Cardiac muscle cell (in vitro differentiated cells and primary cell): ENCODE measurements at regions not wholly inside any gene's neighbourhood (a gene's known extent, or its start where the extent isn't known, plus 50 kb on each side); places are given as distances from the start of the nearest gene placed in this dataset.

Source experiments
- DNase-seq, 2 donors: peaks; one replicate each; pipeline versions ENCODE4 v3.0.0 to v3.0.0-alpha.2; 2010 to 2017; ENCODE audit warnings: low read depth in 1 of 2, low spot score in 1 of 2
- H3K27ac ChIP-seq: fragments of 200-600 bp; sonication (generic); 2 replicates; pipeline ENCODE4 v1.5.1; 2016
- H3K27me3 ChIP-seq: fragments of 200-600 bp; sonication (generic); 2 replicates; pipeline ENCODE4 v1.6.0; 2016; ENCODE audit warnings: control low read depth
- H3K36me3 ChIP-seq: fragments of 200-600 bp; sonication (generic); 2 replicates; pipeline ENCODE4 v1.5.1; 2016; ENCODE audit warnings: control low read depth
- H3K4me1 ChIP-seq: fragments of 200-600 bp; sonication (generic); 2 replicates; pipeline ENCODE4 v1.8.1; 2017; ENCODE audit warnings: low read depth, mild to moderate bottlenecking, mixed run types
- H3K4me3 ChIP-seq: fragments of 200-600 bp; sonication (generic); 2 replicates; pipeline ENCODE4 v1.5.1; 2016; ENCODE audit warnings: mild to moderate bottlenecking
- H3K9me3 ChIP-seq: fragments of 200-600 bp; sonication (generic); 2 replicates; pipeline ENCODE4 v1.5.1; 2017; ENCODE audit warnings: low read depth, mild to moderate bottlenecking, control low read depth
- TF ChIP-seq, protein P1 (sequence below): IDR thresholded peaks from 2 replicates; pipeline ENCODE4 v1.5.1; 2012; ENCODE audit warnings: low read depth, mild to moderate bottlenecking, low read length

- no peak for DNase-seq
- no peaks in the 10 kb centered on the region for H3K4me1 ChIP-seq
- no peaks in the 10 kb centered on the region for H3K9me3 ChIP-seq
- no peak overlapping the region for H3K4me3 ChIP-seq
- H3K27ac ChIP-seq, result no peak overlapping the region
- TF ChIP-seq, protein P1, sequence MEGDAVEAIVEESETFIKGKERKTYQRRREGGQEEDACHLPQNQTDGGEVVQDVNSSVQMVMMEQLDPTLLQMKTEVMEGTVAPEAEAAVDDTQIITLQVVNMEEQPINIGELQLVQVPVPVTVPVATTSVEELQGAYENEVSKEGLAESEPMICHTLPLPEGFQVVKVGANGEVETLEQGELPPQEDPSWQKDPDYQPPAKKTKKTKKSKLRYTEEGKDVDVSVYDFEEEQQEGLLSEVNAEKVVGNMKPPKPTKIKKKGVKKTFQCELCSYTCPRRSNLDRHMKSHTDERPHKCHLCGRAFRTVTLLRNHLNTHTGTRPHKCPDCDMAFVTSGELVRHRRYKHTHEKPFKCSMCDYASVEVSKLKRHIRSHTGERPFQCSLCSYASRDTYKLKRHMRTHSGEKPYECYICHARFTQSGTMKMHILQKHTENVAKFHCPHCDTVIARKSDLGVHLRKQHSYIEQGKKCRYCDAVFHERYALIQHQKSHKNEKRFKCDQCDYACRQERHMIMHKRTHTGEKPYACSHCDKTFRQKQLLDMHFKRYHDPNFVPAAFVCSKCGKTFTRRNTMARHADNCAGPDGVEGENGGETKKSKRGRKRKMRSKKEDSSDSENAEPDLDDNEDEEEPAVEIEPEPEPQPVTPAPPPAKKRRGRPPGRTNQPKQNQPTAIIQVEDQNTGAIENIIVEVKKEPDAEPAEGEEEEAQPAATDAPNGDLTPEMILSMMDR, result no peak
- H3K36me3 ChIP-seq, result no peaks in the 10 kb centered on the region
- no peaks in the 10 kb centered on the region for H3K27me3 ChIP-seq
These were observed 155.5 kb downstream of the BACH1 start for GRCh38 chr21:29454179-29454578.

- DNase-seq, result no peak
- Histone ChIP-seq H3K27me3 (no peaks in the 10 kb centered on the region), H3K4me1 (no peaks in the 10 kb centered on the region), H3K9me3 (no peaks in the 10 kb centered on the region), H3K4me3 (no peak overlapping the region), H3K27ac (no peak overlapping the region), H3K36me3 (no peaks in the 10 kb centered on the region)
- TF ChIP-seq, protein P1, result no peak
These were observed 163.8 kb downstream of the BACH1 start for GRCh38 chr21:29462479-29462878.

DNA sequence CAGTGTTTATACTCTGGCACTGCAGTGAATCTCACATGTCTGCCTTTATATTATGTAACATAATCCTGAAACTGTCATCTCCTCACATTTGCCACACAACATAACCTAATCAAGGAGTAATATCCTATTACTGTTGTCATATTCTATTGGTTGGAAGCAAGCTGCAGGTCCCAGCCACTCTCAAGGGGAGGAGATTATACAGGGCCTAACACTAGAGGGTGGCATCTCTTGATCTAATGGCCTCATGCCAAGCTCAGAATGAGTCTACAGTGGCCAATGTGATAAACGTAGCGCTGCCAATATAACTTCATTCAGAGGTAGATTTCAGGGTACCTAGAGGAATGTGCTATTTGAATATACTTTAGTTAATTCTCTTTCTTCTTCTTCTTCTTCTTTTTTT lies 166.8 kb downstream of the BACH1 start:
- TF ChIP-seq, protein P1, result no peak
- no peak overlapping the region for H3K27ac ChIP-seq
- no peaks in the 10 kb centered on the region for H3K9me3 ChIP-seq
- H3K27me3 ChIP-seq, result no peaks in the 10 kb centered on the region
- DNase-seq, result no peak
- no peak overlapping the region for H3K4me3 ChIP-seq
- no peaks in the 10 kb centered on the region for H3K36me3 ChIP-seq
- H3K4me1 ChIP-seq, result no peaks in the 10 kb centered on the region

DNA sequence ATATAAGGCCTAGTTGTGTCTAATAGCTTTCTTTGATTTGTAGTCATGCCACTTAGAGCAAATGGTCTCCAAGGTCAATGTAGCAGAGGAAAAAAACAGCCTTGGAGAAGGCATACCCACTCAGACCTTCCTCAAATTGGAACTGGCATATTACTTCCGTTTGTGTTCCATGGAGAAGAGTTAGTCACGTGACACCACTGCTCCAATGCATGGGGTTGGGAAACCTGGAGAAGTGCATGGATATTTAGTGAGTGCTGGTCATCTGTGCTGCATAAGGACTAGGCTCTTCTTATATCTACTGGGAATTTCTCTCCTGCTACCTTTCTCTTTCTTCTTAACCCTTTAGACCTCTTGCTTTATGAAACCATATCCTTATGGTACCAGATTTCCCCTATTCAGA lies 167.8 kb downstream of the BACH1 start:
- H3K9me3 ChIP-seq, result no peaks in the 10 kb centered on the region
- TF ChIP-seq, protein P1, result no peak
- DNase-seq, result no peak
- H3K4me1 ChIP-seq, result no peaks in the 10 kb centered on the region
- no peak overlapping the region for H3K4me3 ChIP-seq
- H3K27me3 ChIP-seq, result no peaks in the 10 kb centered on the region
- no peaks in the 10 kb centered on the region for H3K36me3 ChIP-seq
- no peak overlapping the region for H3K27ac ChIP-seq

DNA sequence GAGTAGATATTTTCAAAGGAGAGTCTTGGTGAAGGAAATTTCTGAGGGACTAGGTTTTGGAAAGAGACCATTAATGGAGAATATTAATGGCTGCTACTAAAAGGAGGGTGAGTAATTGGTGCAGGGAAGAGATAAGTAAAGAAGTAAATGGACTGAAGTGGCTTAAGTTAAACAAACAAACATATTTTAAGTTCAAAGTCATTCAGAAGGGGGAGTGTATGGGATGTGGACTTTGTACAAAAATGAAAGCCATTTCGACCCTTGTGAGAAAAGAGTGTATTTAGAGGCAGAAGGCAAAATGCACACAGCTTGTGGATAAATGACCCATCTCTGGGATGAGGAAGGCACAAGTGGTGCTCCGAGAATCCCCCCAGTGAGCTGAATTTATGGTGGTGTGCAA lies 171.7 kb downstream of the BACH1 start:
- Histone ChIP-seq H3K27me3 (no peaks in the 10 kb centered on the region), H3K27ac (no peak overlapping the region), H3K36me3 (no peaks in the 10 kb centered on the region), H3K4me1 (no peaks in the 10 kb centered on the region), H3K9me3 (no peaks in the 10 kb centered on the region), H3K4me3 (no peak overlapping the region)
- TF ChIP-seq, protein P1, result no peak
- no peak for DNase-seq

- TF ChIP-seq, protein P1, result no peak
- Histone ChIP-seq H3K4me3 (no peak overlapping the region), H3K9me3 (no peaks in the 10 kb centered on the region), H3K4me1 (no peaks in the 10 kb centered on the region), H3K36me3 (no peaks in the 10 kb centered on the region), H3K27ac (no peak overlapping the region), H3K27me3 (no peaks in the 10 kb centered on the region)
- DNase-seq, result no peak
These were observed 175.1 kb downstream of the BACH1 start for GRCh38 chr21:29473808-29474207.
